IPS-11a (cell line): ENCODE measurements at regions not wholly inside any gene's neighbourhood (a gene's known extent, or its start where the extent isn't known, plus 50 kb on each side); places are given as distances from the start of the nearest gene placed in this dataset.
"Not testable (repeated sequence)": the region's sequence is repeated elsewhere in the genome, so short reads cannot be mapped to it uniquely, and the experiment has no call there.

ENCODE experiments used
- H3K4me3 ChIP-seq: one replicate; pipeline ENCODE4 v1.5.1; 2013; ENCODE audit warnings: low read depth, low read length, control low read depth

DNA sequence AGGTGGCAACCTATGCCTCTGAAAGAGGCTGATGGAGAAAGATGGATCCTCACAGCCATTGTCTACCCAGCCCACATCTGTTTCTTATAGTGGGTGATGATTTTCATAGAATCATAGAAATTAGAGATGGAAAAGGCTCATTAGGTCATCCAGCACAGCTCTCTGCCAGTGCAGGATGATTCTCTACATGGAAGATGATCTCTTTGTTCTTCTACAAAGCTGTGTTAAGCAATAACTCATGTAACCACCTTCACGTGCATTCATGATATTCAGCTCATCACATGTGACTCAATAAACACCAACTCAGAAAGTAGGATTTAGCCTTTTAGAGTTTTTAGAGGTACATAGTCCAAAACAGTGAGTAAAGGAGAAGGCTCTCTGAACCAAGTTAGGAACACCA is 539.4 kb upstream of the ID2 start:
- no peak overlapping the region for H3K4me3 ChIP-seq

DNA sequence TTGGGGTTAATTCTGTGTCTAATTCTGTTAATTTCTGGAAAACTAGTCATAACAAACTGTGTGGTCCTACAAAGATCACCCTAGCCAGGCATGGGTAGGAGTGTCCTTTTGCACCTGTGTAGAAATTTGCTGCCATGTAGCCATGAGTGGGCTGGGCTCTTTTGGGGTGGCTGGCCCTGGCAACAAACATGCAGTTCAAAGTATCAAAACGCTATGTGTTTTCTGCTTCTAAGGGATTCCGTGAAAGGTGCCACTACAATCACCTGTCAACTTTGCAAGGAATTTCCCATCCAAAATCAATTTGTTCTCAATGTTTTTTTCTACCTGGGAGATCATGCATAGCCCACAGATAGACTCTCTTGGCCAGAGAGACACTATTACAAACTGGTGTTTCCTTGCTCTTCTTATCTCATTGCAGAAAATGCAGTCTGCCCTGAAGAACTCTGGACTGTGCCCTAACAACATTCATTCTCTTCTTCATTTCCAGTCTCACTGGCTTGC is 537.7 kb upstream of the ID2 start:
- H3K4me3 ChIP-seq: no peak overlapping the region

DNA sequence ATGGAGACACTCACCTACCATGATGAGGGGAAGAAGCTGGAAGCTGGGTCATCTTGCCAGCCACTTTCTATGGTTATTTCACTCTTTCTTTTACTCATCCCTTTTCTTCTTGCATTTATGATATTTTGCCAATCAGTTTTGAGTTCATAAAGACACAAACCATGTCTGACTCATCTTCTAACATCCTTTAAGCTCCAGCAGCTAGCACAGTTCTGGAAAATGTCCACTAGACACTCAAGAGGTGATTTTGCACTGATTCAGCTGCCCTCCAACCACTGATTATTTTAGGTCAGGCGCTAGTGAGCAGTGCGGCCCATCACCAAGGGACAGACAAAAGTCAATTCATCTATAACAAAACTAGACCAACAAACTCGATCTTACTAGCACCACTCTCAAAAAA is 537.1 kb upstream of the ID2 start:
- no peak overlapping the region for H3K4me3 ChIP-seq

DNA sequence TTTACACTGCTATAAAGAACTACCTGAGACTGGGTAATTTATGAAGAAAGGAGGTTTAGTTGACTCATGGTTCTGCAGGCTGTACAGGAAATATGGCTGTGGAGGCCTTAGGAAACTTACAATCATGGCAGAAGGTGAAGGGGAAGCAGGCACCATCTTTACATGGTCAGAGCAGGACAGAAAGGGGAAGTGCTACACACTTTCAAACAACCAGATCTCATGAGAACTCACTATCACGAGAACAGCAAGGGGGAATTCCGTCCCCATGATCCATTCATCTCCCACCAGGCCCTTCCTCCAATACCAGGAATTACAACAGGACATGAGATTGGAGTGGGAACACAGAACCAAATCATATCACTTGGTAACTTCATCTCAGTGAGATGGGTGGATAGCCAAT is 536.5 kb upstream of the ID2 start:
- H3K4me3 ChIP-seq: not testable (repeated sequence)

DNA sequence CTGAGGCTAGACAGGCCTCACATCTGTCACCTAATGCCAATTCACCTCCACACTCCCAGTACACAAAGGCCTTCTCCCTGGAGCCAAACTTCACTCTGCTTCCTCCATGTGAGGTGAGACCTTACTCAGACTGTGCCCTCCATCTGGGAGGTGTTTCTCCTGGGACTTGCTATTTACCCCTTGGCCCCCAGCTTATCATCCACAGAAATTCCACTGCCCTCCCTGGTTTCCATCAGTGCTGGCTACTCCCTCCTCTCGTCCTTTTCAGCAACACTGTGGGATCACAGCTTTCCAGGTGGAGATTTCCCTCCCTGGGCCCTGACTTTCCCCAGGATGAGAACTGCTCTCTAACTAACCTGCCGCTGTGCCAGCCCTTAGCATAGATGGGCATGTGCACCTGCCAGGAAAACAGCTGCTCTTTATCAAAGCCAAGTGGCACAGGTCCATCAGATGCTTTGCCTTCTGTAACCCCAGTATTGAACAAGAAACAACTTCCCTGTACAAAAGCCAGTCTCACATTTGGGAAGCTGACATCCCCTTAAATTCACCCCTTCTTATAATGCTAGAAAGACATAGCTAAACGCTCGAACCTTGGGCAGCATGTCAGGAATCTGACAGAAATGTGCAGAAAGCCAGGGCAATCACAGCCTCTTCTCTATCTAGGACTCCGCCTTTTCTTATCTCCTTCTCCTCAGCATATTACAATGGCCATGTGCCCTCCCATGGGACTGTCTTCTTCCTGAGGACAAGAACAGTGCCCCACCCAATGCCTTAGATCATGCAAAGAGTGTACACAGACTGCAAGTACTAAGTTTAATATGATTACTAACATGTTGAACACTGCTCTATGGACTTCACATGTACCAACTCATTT is 535.5 kb upstream of the ID2 start:
- H3K4me3 ChIP-seq: no peak overlapping the region

DNA sequence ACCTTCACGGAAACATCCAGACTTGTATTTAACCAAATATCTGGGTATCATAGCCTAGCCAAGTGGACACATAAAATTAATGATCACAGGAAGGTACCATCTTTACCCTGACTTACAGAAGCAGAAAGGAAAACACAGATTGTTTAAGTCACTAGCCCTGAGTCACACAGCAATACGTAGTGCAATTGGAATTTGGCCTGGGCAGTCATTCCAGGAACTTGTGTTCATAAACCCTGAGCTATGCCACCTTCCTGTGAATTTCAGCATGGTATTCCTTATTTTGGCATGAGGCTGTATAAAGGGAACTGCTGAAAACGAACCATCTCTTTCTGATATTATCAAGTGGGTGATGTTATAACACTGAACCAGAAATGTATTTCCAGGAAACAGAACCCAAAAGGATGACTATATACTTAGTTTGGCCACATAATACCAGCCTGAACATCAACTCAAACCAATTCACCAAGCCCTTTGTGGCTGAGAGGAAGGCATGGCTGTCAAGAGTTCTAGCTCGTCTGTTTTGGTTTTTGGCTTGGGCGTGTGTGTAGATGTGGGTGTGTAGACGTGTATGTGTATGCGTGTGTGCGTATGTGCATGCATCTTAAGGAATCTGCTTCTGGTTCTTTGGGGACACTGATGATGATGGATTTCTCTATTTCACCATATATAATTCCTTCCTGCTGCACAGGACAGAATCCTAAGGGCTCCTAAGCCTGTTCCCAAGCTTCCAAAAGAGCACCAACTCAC is 533.4 kb upstream of the ID2 start:
- H3K4me3 ChIP-seq: no peak overlapping the region

DNA sequence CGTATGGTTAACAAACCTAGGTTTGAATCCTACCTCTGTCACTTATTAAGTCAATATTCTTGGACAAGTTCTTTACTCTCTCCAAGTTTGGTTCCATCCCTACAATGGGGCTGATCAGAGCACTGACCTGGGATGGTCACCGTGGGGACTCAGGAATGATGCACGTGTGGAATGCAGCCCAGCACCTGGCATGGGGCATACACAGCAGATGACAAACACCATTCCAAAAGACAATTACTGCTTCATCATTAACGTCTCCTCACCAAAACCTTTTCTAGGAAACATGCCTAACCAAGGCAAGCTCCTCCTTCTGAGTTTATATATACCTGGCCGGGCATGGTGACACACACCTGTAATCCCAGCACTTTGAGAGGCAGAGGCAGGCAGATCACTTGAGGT is 532.9 kb upstream of the ID2 start:
- H3K4me3 ChIP-seq: no peak overlapping the region

DNA sequence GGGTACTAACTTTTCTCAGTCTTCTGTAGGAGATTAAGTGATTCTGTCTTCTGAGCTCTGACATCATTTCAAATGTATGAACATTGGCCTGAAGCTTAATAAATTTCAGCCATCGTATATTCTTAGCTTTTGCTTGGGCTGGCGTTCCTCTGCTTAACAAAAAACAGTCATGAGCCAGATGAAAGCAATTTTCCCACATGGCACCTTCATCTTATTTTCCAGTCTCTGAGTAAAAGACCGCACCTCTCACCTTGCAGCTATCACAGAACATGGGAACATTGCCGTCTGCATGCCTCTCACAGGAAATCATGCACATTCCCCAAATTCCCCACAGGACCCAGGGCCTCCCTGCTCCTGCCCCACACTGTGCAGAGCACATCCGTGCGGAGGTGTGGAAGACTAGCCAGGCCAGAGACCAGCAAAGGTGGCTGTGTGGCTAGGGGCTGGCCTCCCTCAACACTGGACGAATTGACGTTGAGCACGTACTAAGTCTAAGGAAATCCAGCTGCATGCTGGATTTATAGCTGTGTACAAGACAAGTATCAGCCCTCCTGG is 531.8 kb upstream of the ID2 start:
- no peak overlapping the region for H3K4me3 ChIP-seq

DNA sequence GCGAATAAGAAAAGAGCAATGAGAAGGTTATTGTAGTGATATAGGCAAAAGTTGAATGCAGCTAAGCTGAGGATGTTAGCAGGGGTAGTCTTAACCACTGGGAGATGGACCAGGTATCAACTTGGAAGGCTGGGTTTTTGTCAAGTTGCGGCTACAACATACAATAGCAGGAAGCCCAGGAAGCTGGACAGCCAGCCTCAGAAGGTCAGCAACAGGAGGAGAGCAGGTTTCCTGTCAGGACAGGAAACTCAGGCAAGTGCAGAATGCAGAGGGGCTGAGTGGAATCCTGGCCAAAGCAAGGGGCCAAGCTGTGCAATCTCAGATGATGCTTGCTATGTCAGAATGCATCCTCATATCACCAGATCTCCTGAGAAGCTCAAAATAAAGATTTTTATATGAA is 530.0 kb upstream of the ID2 start:
- H3K4me3 ChIP-seq: no peak overlapping the region

DNA sequence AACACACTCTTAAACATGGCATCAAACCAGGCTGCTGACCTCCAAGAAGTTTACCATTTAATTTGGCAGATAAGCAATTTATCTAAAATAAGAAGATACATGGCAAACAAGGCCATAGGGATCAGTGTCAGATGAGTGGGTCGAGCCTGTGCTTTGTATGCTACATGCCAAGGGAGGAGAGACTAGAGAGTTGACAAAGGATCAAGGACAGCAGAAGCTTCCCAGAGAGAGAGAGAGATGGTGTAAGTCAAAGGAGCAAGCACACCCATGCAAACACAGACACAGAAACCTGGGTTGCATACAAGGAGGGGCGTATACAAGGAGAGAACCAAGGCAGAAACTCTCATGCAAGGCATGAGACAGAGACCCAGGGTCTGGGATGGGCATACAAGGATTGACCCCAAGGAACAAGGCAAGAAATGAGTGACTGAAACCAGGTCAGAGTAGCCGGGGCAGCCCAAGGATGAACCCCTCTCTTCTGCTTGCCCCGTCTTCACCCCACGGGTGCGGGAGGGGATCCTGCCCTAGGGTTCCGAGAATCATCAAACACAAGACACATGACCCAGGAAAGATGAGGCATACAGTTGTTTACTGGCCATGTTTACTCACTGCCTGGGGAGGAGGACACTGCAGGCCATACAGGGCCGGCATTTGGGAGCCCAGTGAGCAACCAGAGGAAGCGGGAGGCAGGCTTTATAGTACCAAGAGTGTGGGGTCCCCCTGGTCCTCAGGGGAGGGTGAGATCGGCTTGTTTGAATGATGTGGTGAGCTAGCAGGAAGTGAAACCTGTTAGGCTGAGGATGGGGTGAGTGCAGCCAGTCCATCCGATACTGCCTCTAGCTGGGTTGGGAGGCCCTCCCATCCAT is 529.2 kb upstream of the ID2 start:
- no peak overlapping the region for H3K4me3 ChIP-seq

DNA sequence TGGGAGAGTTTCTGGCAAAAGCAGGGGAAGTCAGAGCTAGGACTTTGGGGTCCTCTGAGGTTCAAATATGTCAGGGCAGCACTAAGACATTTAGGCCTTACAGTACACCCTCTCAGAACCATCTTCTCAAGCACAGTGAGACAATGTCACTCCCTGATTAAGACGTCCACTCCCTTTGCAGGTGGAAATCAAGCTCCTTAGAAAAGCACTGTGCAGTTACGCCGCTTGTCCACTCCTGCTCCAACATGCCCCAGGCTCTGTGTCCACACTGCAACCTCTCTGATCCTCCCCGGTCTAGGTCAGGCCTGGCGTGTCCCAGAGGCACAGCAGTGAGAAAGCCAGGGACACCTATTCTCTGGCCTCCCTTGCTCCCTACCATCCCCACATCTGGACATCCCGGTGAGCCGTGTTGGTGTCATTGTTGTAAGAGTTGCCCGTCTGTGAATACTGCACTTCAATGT is 528.6 kb upstream of the ID2 start:
- no peak overlapping the region for H3K4me3 ChIP-seq

DNA sequence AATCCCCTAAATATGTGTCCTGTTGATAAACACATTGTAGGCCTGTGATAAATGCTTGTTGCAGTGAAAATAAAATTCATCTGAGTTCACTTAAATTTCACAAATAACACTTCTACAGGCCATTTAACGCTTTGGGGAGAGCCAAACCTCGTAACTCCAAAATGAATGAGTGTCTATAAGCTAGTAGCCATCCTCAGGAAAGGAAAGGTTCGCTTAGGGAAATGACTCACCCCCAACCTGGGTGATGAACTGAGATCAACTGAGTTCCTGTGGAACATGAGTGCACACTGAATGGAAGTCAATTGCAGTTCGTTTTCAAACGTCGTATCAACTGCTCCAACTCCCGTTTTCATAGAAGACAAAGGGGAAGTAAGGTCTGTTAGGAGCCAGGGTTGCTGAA is 527.6 kb upstream of the ID2 start:
- H3K4me3 ChIP-seq: no peak overlapping the region

DNA sequence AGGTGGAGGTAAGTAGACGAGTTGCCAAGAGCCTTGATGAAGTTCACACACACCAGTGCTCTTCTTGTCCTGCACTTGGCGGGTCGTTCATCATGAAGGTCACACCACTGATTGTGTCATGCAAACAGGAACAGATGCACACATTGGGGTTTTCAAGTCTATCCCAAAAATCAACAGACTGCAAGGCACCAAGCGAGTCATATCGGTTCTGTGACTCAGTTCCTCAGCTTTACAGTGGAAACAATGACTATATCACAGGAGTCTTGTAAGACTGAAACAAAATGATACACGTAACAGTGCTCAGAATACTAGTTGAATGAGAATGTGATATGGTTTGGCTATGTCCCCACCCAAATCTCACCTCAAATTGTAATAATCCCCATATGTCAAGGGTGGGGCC is 526.9 kb upstream of the ID2 start:
- no peak overlapping the region for H3K4me3 ChIP-seq

DNA sequence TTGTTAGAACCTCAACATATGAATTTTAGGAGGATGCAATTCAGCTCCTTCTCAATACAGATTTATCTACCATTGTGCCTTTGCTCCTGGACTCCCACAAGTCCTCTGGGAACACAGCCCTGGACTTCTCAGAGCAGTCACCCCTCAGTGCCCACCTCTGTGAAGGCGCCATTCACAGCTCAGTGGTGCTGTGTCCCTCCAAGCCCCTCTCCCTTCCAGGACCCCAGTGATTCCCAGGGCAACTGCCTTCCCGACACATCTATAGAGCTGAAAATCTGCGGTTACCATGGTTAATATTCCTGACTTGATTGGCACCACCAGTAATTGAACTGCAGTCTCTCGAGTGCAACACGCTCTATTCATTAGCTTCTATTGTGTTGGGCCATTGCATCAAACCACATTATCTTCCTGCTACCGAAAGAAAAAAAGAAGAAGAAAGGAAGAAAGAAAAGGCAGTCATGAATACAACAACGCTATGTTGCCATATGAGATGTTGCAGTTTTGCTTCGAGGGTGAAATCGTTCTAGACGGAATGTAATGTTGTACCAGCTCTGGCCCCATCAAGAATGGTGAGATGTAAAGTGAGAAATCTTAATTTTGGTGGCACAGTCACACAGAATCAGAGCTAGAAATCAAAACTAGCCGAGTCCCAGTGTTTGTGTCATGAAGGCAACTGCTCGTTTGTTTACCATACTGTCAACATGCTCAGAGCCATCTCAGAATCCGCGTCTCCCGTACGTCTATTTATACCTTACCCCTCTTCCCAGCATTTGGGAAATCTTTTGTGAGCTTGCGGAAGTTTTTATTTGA is 524.0 kb upstream of the ID2 start:
- no peak overlapping the region for H3K4me3 ChIP-seq

DNA sequence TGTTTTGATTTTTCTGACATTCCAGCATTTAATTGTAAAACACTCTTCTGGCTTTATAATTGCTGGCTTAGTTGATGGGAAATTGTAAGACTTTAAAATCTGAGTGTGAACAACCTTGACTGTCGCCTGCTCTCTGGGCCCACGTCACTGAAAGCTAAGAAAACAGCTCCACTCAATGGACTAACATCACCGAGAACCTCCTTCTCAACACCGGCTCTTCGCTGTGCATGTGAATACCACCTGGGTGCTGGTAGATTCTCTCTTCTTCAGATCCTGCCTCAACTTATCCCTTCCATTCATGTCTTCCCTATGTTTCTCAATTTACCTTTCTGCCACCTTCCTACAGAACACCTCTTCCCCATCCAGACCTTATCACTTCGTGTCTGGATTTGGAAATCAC is 523.1 kb upstream of the ID2 start:
- no peak overlapping the region for H3K4me3 ChIP-seq

DNA sequence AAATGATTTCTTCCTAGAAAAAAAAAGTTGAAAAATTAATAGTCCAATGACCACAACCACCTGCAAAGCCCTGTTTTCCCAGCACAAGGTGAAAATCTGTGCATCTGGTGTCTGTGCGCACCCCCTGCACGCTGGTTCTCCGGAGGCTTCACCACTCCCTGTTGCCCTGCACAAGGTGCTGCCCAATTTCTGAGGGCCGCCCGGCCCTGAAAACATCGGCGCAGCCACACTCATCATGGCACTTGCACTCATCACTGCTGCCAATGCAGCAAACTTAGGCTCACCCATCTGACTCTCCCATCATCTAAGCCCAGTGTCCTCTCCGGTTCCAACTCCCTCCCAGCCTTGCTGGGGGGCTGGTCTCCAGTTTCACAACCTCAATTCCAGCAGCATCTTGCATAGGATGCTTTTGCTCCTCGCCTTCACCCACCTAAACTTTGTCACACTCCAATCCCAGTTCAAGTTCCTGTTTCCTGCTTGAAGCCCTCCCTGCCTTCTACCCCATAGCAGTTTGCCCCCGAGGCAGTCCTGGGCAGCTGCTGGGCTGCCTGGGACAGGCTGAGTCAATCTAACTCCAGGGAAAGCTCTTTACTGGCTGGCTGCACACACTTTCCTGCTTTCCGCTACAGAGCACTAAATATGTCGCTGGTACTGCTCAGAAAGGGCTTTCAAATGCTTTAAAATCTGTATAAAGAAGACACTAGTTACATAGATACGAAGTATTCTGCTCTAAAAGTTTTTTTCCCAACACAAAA is 522.5 kb upstream of the ID2 start:
- no peak overlapping the region for H3K4me3 ChIP-seq

DNA sequence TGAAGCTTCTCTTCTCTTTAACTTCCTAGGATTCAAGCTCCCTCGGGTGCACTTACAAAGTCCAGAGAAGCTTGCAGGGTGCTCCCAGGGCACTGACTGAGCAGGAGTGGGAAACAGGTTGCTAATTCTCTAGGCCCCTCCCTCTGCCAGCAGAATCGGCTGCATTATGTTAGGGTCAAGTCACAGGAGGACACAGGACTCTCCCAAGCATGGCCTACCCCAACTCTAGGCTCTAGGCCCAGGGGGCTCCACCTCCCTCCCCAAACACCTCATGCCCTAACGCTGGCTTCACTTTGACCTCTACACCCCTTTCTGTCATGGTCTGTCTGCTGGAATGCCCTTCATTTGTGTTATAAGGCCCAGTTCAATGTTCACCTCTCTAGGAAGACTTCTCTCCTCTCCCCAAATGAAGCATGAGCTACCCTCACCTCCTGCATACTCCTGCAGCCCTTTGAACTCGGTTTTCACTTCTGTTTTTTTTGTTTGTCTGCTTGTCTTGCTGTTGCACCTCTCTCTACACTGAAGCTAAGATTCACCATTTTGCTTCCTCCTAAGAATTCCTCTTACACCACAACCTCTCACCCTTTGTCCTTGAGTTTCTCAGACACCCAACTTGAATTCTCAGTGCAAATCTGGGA is 521.8 kb upstream of the ID2 start:
- no peak overlapping the region for H3K4me3 ChIP-seq

DNA sequence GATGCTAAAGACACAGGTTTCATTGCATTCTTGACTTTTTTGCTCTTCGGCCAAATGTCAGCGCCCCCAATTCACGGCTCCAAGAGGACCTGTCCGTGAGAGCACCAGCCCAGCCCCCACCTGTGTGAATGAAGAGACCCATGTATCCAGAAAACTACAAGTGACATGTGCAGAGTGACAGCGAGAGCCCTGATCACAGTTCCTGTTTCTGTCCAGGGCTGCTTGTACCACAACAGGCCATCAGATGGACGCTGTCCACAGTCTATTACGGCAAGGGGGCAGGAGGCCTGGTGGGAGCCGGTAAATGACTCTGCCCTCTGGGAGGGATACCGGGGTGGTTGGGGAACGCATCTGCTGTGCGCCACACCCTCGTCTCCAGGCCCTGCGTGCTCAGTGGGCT is 520.9 kb upstream of the ID2 start:
- no peak overlapping the region for H3K4me3 ChIP-seq

DNA sequence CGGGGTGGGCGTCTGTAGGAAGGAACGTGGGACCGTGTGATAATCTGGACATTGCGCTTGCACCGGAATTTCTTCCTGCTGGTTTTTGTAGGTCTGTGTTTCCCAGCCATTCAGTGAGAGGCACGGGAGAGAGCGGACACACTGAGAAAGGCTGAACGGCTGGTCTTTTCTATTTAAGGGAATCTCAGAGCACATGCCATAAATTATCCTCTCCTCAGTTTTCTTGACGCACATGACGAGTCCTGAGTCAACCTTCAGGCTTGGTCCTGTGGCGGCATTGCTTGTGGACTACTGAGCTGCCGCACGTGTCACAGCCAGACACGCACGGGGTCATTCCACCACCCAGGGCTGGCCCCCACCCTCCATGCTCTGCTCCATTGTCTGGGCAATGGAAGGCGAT is 519.3 kb upstream of the ID2 start:
- no peak overlapping the region for H3K4me3 ChIP-seq
